AG04449 (cell line): ENCODE measurements at regions not wholly inside any gene's neighbourhood (a gene's known extent, or its start where the extent isn't known, plus 50 kb on each side); places are given as distances from the start of the nearest gene placed in this dataset.

ENCODE experiments used
- CTCF ChIA-PET: fragments of 350-600 bp; formaldehyde crosslinking; extraction: SDS; loops from one replicate; lab custom pipeline; 2021; ENCODE audit warnings: antibody characterized with exemption; lab: Yijun Ruan, JAX
- POLR2A ChIA-PET: fragments of 400-600, 350-600 bp; formaldehyde crosslinking; extraction: SDS; loops from one replicate; lab custom pipeline; 2020; ENCODE audit warnings: antibody characterized with exemption, inconsistent platforms; lab: Yijun Ruan, JAX
- DNase-seq: peaks from one replicate; pipeline ENCODE4 v3.0.0-alpha.2; 2010; ENCODE audit warnings: low read depth, low spot score
- H3K4me3 ChIP-seq: 2 replicates; pipeline ENCODE4 v1.5.1; 2011; ENCODE audit warnings: low read depth, mild to moderate bottlenecking, control low read depth, low read length
- CTCF ChIP-seq: IDR thresholded peaks from one replicate; pipeline ENCODE4 v1.5.1; 2011; ENCODE audit warnings: mild to moderate bottlenecking, moderate library complexity, low read length, control low read depth, inconsistent platforms; ENCODE audit not compliant: insufficient read depth; ENCODE audit errors: missing control alignments

GRCh38 chr6:168192901-168193815 lies 114.1 kb upstream of the FRMD1 start:
- ChIA-PET POLR2A (no interaction called here), CTCF (no interaction called here)
- no peak for DNase-seq
- H3K4me3 ChIP-seq, result no peak overlapping the region
- no peak for TF ChIP-seq CTCF

DNA sequence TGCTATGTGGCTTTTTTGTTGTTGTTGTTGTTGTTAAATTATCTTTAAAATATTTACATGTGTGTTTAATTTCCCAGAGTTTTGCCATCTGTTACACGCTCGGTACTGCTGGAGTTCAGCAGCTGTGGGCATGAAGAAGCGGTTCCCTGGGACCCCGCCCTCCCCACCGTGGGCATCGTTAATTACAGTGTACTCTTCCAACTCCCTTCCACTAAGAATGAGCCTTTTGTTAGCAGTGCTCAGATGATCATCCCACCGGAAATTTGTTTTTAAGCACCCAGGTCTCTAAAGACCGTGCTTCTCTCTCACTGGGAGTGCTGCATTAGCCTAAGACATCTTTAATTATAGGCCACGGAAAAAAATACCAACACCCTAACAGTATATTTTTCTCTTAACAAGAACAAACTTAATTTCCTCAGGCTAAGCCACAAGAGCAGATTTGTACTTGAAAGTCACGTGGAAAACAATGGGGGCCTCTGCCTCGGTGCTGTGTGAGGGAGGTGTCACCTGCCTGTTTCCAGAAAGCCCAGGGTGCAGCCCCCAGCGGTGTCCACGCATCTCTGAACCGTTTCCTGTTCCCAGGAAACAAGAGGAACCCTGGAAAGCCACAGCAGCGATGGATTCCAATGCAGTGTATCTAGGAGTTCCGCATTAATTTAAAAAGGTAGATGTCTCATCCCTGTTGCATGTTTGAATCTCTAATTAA lies 113.3 kb upstream of the FRMD1 start:
- TF ChIP-seq CTCF, result no peak
- no peak overlapping the region for H3K4me3 ChIP-seq
- POLR2A ChIA-PET, result no interaction called here
- no peak for DNase-seq
- CTCF ChIA-PET, result no interaction called here

DNA sequence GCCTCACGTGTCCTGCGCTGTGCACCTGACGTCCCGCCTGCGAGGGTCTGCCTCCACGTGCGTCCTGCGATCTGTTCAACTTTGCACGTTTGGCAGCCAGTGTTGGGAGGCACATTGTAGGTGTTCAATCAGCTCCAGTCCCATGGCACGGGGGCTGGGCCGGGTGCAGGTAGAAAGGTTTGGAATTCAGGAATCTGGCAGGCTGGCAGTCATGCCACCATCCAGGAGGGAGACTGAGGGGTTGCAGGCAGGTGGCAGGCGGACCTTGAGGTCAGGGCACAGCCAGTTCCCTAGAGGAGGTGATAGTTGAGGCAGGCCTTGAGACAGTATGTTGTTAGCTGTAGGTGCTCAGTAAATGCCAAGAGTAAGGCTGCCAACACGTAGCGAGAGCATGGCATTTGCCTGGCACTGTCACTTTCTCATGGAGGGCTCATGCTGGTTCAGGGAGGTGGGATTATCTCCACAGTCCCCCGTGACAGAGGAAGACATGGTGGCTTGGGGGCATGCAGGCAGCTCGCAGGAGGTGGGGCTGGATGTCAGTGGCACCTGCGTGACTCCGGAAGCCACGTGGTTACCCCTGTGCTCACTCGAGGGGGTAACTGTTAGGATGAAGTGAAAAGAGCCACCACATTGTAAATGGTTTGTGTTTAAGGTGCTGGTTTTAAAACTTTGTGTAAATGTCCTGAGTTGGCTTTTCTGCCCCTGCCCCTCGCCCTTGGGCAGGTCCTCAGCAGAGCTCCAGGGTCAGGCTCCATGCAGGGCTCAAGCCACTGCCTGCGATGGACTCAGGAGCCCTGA lies 111.8 kb upstream of the FRMD1 start:
- CTCF ChIA-PET, result no interaction called here
- POLR2A ChIA-PET, result no interaction called here
- no peak for DNase-seq
- H3K4me3 ChIP-seq, result no peak overlapping the region
- TF ChIP-seq CTCF, result no peak

DNA sequence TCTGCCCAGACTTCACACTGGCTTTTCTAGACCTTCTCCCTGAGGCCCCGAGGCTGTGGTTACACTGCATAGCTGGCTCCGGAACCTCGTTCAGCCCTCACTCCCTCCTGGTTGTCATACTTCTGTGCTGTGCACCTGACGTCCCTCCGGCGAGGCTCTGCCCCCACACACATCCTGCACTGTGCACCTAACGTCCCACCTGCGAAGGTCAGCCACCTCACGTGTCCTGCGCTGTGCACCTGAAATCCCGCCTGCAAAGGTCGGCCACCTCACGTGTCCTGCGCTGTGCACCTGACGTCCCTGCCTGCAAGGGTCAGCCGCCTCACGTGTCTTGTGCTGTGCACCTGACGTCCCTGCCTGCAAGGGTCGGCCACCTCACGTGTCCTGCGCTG lies 111.0 kb upstream of the FRMD1 start:
- H3K4me3 ChIP-seq, result no peak overlapping the region
- ChIA-PET POLR2A (no interaction called here), CTCF (no interaction called here)
- DNase-seq, result no peak
- no peak for TF ChIP-seq CTCF

DNA sequence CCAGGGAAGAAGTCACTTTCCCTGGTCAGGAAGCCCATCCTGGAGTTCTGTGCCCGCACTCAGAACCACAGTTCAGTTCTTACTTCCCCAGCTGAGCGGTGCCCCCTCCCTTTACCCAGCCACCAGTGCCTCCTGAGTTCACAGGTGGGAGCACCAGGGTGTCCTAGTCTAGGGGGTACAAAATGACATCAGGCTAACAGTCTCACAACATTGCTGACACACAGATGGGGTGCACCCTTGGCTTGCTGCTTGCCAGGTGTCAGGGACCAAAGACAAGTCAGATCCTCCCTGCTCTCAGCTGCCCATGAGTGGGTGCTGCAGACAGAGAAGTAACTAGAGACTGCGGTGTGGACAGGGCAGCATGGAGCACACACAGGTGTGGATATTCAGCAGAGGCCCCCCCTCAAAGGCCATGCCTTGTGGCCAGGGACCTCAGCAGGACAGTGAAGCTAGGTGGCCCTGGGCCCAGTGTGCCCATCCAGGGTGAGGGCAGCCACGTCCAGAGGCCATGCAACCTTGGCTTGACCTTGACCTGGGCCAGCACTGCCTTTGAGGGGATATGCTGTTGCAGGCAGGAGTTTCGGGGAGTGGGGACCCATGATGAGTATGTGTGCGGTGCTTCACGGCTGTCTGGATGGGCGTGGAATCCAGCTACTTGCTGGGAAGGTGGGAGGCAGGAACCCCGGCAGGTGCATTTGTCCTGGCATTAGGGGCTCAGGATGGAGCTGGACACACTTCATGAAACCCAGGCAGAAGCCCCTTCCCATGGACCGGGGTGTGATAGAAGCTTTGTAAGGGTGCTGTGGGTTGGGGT lies 110.4 kb upstream of the FRMD1 start:
- POLR2A ChIA-PET, result no interaction called here
- CTCF ChIA-PET, result no interaction called here
- DNase-seq, result no peak
- no peak for TF ChIP-seq CTCF
- H3K4me3 ChIP-seq, result no peak overlapping the region
